Activated B cell treated with CpG ODN at 0.5 μM for 24 hours (primary cell): ENCODE measurements at regions not wholly inside any gene's neighbourhood (a gene's known extent, or its start where the extent isn't known, plus 50 kb on each side); places are given as distances from the start of the nearest gene placed in this dataset.

Experiments
- ATAC-seq: fragments of 200-7000 bp; cut with Tn5 transposase; one replicate; pipeline ENCODE4 v1.10.0; 2021; ENCODE audit warnings: low read depth, mild to moderate bottlenecking, moderate library complexity
- CTCF ChIA-PET: fragments of 350-600 bp; sonication (Branson Sonifier 250); formaldehyde crosslinking; loops from one replicate; lab custom pipeline; 2021; ENCODE audit warnings: antibody characterized with exemption; lab: Charles Lee
- POLR2A ChIA-PET: fragments of 350-600 bp; sonication (Branson Sonifier 250); formaldehyde crosslinking; loops from one replicate; lab custom pipeline; 2021; ENCODE audit warnings: antibody characterized with exemption; lab: Charles Lee
- DNase-seq: peaks from one replicate; pipeline ENCODE4 v3.0.0; 2022
- H3K27ac Mint-ChIP-seq: one replicate; pipeline ENCODE4 v1.8.0; 2020; ENCODE audit warnings: mixed read lengths
- H3K27me3 Mint-ChIP-seq: one replicate; pipeline ENCODE4 v1.8.0; 2021; ENCODE audit warnings: mixed read lengths
- H3K36me3 Mint-ChIP-seq: one replicate; pipeline ENCODE4 v1.8.0; 2021; ENCODE audit warnings: low read depth, mixed read lengths
- H3K4me1 Mint-ChIP-seq: one replicate; pipeline ENCODE4 v1.8.0; 2021; ENCODE audit warnings: mixed read lengths
- H3K4me3 Mint-ChIP-seq: one replicate; pipeline ENCODE4 v1.8.0; 2020; ENCODE audit warnings: mild to moderate bottlenecking, mixed read lengths
- H3K9me3 Mint-ChIP-seq: one replicate; pipeline ENCODE4 v1.8.0; 2020; ENCODE audit warnings: mixed read lengths
- intact Hi-C: fragments of 100-400 bp; cut with micrococcal nuclease; formaldehyde crosslinking; loops from one replicate; pipeline ENCODE4 v1.15.1; 2024
- TF ChIP-seq, protein P1 (sequence below): fragments of 200-600 bp; IDR thresholded peaks from one replicate; pipeline ENCODE4 v1.8.0; 2022; ENCODE audit warnings: antibody characterized with exemption, mild to moderate bottlenecking

DNA sequence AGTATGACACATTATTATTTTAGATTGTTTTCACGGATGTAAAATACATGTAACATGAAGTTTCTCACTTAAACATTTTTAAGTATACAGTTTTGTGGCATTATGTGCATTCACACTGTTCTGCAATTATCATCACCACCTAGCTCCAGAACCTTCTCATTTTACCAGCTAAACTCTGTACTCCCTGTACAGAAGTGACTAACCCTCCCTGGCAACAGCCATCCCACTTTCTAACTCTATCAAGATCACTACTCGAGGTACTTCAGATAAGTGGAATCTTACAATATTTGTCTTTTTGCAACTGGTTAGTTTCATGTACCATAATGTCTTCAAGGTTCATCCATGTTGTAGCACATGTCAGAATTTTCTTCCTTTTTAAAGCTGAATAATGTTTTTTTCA lies 116.3 kb upstream of the IGF1R start:
- Mint-ChIP-seq H3K4me1 (no peaks in the 10 kb centered on the region), H3K27me3 (peaks cover 2% of the 10 kb centered on the region), H3K4me3 (no peak overlapping the region), H3K36me3 (no peaks in the 10 kb centered on the region), H3K9me3 (no peaks in the 10 kb centered on the region), H3K27ac (no peak overlapping the region)
- ChIA-PET CTCF (no interaction called here), POLR2A (no interaction called here)
- TF ChIP-seq, protein P1, sequence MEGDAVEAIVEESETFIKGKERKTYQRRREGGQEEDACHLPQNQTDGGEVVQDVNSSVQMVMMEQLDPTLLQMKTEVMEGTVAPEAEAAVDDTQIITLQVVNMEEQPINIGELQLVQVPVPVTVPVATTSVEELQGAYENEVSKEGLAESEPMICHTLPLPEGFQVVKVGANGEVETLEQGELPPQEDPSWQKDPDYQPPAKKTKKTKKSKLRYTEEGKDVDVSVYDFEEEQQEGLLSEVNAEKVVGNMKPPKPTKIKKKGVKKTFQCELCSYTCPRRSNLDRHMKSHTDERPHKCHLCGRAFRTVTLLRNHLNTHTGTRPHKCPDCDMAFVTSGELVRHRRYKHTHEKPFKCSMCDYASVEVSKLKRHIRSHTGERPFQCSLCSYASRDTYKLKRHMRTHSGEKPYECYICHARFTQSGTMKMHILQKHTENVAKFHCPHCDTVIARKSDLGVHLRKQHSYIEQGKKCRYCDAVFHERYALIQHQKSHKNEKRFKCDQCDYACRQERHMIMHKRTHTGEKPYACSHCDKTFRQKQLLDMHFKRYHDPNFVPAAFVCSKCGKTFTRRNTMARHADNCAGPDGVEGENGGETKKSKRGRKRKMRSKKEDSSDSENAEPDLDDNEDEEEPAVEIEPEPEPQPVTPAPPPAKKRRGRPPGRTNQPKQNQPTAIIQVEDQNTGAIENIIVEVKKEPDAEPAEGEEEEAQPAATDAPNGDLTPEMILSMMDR = no peak
- DNase-seq = no peak
- no peak for ATAC-seq
- intact Hi-C loops = no loop called here

DNA sequence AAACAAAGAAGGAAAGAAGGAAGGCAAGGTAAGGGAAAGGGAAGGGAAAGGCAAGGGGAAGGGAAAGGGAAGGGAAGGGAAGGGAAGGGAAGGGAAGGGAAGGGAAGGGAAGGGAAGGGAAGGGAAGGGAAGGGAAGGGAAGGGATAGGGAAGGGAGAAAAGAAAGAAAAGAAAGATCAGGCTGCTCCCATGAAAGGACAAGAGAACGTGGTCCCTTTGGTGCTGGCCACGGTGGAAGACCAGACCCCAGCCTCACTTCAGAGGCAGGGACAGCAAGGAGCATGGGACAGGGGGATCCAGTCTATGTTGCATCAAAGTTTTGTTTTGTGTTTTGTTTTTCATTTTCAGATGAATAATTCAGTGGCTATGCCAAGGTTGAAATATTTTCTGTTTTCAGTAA lies 111.4 kb upstream of the IGF1R start:
- TF ChIP-seq, protein P1 = no peak
- H3K4me3 Mint-ChIP-seq = no peak overlapping the region
- no peaks in the 10 kb centered on the region for H3K9me3 Mint-ChIP-seq
- H3K27ac Mint-ChIP-seq = no peak overlapping the region
- DNase-seq (no peak), ATAC-seq (no peak)
- no peaks in the 10 kb centered on the region for H3K4me1 Mint-ChIP-seq
- CTCF ChIA-PET = no interaction called here
- H3K27me3 Mint-ChIP-seq = peaks cover 14% of the 10 kb centered on the region
- intact Hi-C loops = no loop called here
- POLR2A ChIA-PET = interaction anchor here (0.7 kb wide), 1 partner anchor 63 kb away, joined by 7 read pairs; no protein-coding TSS in a partner anchor
- H3K36me3 Mint-ChIP-seq = no peaks in the 10 kb centered on the region

DNA sequence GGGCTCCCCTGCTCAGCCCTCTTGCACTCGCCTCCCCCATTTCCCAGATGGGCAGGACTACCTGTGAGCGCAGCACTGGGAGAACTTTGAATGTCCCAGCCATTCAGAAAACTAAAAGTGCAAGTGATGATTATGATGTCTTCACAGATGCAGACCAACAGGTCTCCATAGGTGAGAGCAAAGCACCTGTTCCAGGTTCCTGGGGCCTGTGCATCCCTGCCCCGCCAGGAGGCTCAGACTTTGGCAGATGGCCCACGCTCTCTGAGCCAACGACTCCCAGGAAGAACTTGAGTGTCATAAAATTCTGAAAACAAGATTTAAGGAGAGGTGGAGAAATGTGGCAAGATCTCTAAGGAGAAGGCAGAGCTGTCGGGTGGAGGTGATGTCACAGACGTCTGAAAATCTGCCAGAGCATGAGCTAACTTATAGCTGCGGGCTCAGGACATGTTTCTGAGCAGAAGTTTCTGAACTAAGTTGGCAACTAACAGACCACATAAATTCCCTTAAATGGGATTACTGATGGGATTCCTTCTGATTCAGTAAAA lies 110.8 kb upstream of the IGF1R start:
- Mint-ChIP-seq H3K4me3 (no peak overlapping the region), H3K27me3 (peaks cover 14% of the 10 kb centered on the region), H3K36me3 (no peaks in the 10 kb centered on the region), H3K4me1 (no peaks in the 10 kb centered on the region), H3K27ac (no peak overlapping the region), H3K9me3 (no peaks in the 10 kb centered on the region)
- DNase-seq (no peak), ATAC-seq (no peak)
- TF ChIP-seq, protein P1 = no peak
- ChIA-PET POLR2A (no interaction called here), CTCF (no interaction called here)
- intact Hi-C loops = no loop called here

DNA sequence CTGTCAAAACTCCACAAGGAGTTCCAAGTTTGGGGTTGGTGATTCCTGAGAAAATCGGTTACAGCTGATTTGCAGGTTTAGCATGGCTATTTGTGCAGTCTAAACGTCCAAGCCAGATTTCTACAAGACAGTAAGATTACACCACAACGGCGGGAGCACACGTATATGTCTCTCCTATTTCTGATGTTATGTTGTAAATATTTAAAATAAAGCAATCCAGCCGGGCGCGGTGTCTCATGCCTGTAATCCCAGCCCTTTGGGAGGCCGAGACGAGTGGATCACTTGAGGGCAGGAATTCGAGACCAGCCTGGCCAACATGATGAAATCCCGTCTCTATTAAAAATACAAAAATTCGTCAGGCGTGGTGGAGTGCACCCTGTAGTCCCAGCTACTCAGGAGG lies 106.8 kb upstream of the IGF1R start:
- H3K36me3 Mint-ChIP-seq = no peaks in the 10 kb centered on the region
- TF ChIP-seq, protein P1 = no peak
- H3K4me3 Mint-ChIP-seq = no peak overlapping the region
- ATAC-seq (no peak), DNase-seq (no peak)
- no peaks in the 10 kb centered on the region for H3K9me3 Mint-ChIP-seq
- no peak overlapping the region for H3K27ac Mint-ChIP-seq
- H3K4me1 Mint-ChIP-seq = no peaks in the 10 kb centered on the region
- intact Hi-C loops = no loop called here
- ChIA-PET CTCF (no interaction called here), POLR2A (no interaction called here)
- H3K27me3 Mint-ChIP-seq = peaks cover 18% of the 10 kb centered on the region

DNA sequence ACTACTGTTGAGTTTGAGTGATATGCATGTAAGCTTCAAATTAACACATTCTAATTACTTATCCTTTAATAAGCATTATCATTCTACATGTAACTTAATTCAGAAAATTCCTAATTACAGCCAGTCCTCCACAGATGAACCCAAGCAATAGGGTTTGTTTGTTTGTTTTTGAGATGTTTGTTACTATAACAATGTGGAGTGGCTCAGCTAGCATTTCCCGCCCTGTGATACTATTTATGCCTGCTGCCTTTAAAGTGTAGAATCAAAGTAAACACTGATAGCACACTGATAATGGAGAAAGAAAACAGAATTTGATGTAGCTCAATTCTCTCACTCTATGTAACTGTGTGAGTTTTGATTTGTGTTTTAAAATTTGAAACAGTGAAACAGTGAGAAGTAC lies 105.1 kb upstream of the IGF1R start:
- ChIA-PET CTCF (no interaction called here), POLR2A (no interaction called here)
- Mint-ChIP-seq H3K36me3 (no peaks in the 10 kb centered on the region), H3K27me3 (peaks cover 24% of the 10 kb centered on the region), H3K4me3 (no peak overlapping the region), H3K9me3 (no peaks in the 10 kb centered on the region), H3K27ac (no peak overlapping the region), H3K4me1 (peaks cover 13% of the 10 kb centered on the region)
- intact Hi-C loops = no loop called here
- DNase-seq (no peak), ATAC-seq (no peak)
- TF ChIP-seq, protein P1 = no peak
